ENCODE measurements at regions not wholly inside any gene's neighbourhood (a gene's known extent, or its start where the extent isn't known, plus 50 kb on each side); places are given as distances from the start of the nearest gene placed in this dataset.
"Not testable (repeated sequence)": the region's sequence is repeated elsewhere in the genome, so short reads cannot be mapped to it uniquely, and the experiment has no call there.

DNA sequence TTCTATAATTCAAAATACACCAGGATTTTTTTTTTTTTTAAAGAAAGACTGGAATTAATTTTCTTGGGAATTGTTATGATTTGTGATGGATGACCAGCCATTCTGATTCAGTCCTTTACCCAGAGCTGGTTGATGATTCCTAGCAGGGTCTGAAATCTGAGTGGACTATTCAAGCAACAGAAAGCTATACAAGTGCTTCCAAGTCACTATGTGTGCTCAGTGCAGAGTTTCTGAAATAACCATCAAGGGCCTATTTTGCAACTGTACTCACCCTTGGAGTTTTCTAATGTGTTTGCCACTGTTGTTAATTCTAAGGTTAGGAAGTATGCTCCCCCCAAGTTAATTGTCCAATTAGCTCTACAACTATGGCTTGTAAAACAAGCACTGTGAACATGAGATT lies 137.7 kb upstream of the RAPGEF2 start:
- TF ChIP-seq EP300 (IDR thresholded peaks at IDR 0.05) (no peak), POLR2AphosphoS5 (IDR thresholded peaks at IDR 0.05) (no peak), POLR2A (IDR thresholded peaks at IDR 0.05) (no peak), CTCF (IDR thresholded peaks at IDR 0.05) (no peak)
- no peak for DNase-seq (ENCODE audit: low spot score in 2 of 2)
- no peak overlapping the region for H3K27ac ChIP-seq

DNA sequence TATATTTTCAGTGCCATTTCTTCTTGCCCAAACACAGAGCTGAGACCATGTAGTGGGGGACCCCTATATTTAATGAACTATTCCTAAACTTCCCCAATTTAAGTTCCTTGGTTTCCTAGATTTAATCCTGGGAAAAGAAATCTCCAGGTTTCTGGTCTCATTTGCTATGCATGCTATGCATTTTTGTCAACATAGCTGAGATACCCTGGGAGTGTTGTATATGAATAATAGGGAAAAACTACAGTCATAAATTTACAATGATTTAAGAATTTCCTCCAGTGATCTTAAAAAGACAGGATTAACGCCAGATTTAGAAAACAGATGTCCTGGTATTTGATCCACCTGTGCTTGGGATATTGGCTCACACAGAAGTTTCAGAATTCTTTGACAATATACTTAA lies 136.8 kb upstream of the RAPGEF2 start:
- H3K9me3 ChIP-seq, result no peaks in the 10 kb centered on the region
- H3K27ac ChIP-seq, result no peak overlapping the region
- TF ChIP-seq POLR2AphosphoS5 (IDR thresholded peaks at IDR 0.05), result no peak
- TF ChIP-seq EP300 (IDR thresholded peaks at IDR 0.05), result no peak
- TF ChIP-seq CTCF (IDR thresholded peaks at IDR 0.05), result no peak
- no peak for TF ChIP-seq POLR2A (IDR thresholded peaks at IDR 0.05)
- H3K27me3 ChIP-seq, result no peaks in the 10 kb centered on the region
- no peaks in the 10 kb centered on the region for H3K4me1 ChIP-seq
- 64% methylated on average over 1 of the region's 1 CpG for WGBS
- no peak for DNase-seq (ENCODE audit: low spot score in 2 of 2)
- no peaks in the 10 kb centered on the region for H3K36me3 ChIP-seq
- H3K4me3 ChIP-seq, result no peak overlapping the region

More for the DNA sequence above, 137.7 kb upstream of the RAPGEF2 start:
- no peak overlapping the region for H3K4me3 ChIP-seq
- no peaks in the 10 kb centered on the region for H3K36me3 ChIP-seq
- H3K4me1 ChIP-seq, result no peaks in the 10 kb centered on the region
- H3K27me3 ChIP-seq, result no peaks in the 10 kb centered on the region
- no peaks in the 10 kb centered on the region for H3K9me3 ChIP-seq

GRCh38 chr4:158968961-158969360 lies 133.9 kb upstream of the RAPGEF2 start:
- DNase-seq (ENCODE audit: low spot score in 2 of 2), result no peak
- TF ChIP-seq CTCF (IDR thresholded peaks at IDR 0.05) (no peak), POLR2AphosphoS5 (IDR thresholded peaks at IDR 0.05) (no peak), EP300 (IDR thresholded peaks at IDR 0.05) (no peak), POLR2A (IDR thresholded peaks at IDR 0.05) (no peak)
- Histone ChIP-seq H3K27ac (no peak overlapping the region), H3K36me3 (no peaks in the 10 kb centered on the region), H3K27me3 (no peaks in the 10 kb centered on the region), H3K4me1 (no peaks in the 10 kb centered on the region), H3K4me3 (no peak overlapping the region), H3K9me3 (no peaks in the 10 kb centered on the region)
- WGBS, result 85% methylated on average over 3 of the region's 3 CpGs

DNA sequence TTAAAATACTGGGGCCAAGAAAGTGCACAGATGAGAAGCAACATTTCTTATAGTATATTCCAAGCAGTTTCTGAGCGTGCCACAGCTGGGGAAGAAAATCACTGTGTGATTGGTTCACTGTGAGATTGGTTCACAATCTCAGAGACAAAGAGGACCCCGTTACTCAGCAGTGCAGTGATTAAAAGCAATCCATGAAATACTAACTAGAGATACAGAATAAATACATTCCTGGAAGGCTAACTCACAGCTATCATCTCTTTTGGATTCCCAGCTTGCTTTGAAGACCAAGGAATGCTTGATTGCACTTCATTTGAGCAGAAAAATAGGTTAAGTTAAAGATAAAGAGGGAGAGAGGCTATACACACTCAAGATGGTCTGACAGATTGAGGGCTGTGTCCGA lies 132.1 kb upstream of the RAPGEF2 start:
- H3K4me3 ChIP-seq, result no peak overlapping the region
- no peak for TF ChIP-seq EP300 (IDR thresholded peaks at IDR 0.05)
- no peak for TF ChIP-seq POLR2A (IDR thresholded peaks at IDR 0.05)
- TF ChIP-seq CTCF (IDR thresholded peaks at IDR 0.05), result no peak
- no peak for TF ChIP-seq POLR2AphosphoS5 (IDR thresholded peaks at IDR 0.05)
- no peaks in the 10 kb centered on the region for H3K36me3 ChIP-seq
- no peak for DNase-seq (ENCODE audit: low spot score in 2 of 2)
- H3K9me3 ChIP-seq, result no peaks in the 10 kb centered on the region
- no peaks in the 10 kb centered on the region for H3K27me3 ChIP-seq
- 74% methylated on average over 3 of the region's 3 CpGs for WGBS
- H3K4me1 ChIP-seq, result no peaks in the 10 kb centered on the region
- no peak overlapping the region for H3K27ac ChIP-seq

GRCh38 chr4:158974438-158974837 lies 128.4 kb upstream of the RAPGEF2 start:
- WGBS, result 76% methylated on average over 2 of the region's 2 CpGs
- H3K4me1 ChIP-seq; H3K9me3 ChIP-seq; H3K4me3 ChIP-seq; H3K27ac ChIP-seq; H3K27me3 ChIP-seq; DNase-seq (ENCODE audit: low spot score in 2 of 2); H3K36me3 ChIP-seq: not testable (repeated sequence)

DNA sequence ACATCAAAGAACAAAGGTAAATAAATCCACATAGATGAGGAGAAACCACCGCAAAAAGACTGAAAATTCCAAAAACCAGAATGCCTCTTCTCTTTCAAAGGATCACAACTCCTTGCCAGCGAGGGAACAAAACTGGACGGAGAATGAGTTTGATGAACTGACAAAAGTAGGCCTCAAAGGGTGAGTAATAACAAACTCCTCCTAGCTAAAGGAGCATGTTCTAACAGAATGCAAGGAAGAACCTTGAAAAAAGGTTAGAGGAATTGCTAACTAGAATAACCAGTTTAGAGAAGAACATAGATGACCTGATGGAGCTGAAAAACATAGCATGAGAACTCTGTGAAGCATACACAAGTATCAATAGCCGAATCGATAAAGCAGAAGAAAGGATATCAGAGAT lies 122.2 kb upstream of the RAPGEF2 start:
- H3K27me3 ChIP-seq; H3K9me3 ChIP-seq; DNase-seq (ENCODE audit: low spot score in 2 of 2); H3K36me3 ChIP-seq; H3K27ac ChIP-seq; H3K4me3 ChIP-seq; H3K4me1 ChIP-seq: not testable (repeated sequence)
- WGBS, result 82% methylated on average over 5 of the region's 5 CpGs
